HCT116 (cell line): ENCODE measurements at regions not wholly inside any gene's neighbourhood (a gene's known extent, or its start where the extent isn't known, plus 50 kb on each side); places are given as distances from the start of the nearest gene placed in this dataset.

ENCODE experiments used
- ATAC-seq: fragments of 200-7000 bp; cut with Tn5 transposase; 2 replicates; pipeline ENCODE4 v1.9.1; 2020; ENCODE audit warnings: mild to moderate bottlenecking, moderate library complexity
- BruUV-seq: library from RNA; stranded (reverse); fragments of 400-500 nt; replicated peaks from 2 replicates; lab custom pipeline; 2021; lab: Mats Ljungman, UMichigan
- CTCF ChIA-PET: fragments of 300-600 bp; sonication (Branson Sonifier 250); formaldehyde crosslinking; loops from one replicate; lab custom pipeline; 2021; ENCODE audit warnings: antibody characterized with exemption; lab: Charles Lee
- POLR2A ChIA-PET: fragments of 300-600, 350-600 bp; sonication (Branson Sonifier 250); formaldehyde crosslinking; loops from one replicate; lab custom pipeline; 2021; ENCODE audit warnings: antibody characterized with exemption; lab: Charles Lee
- RAD21 ChIA-PET, 2 experiments: fragments of 300-600 bp; sonication (Branson Sonifier 250); formaldehyde crosslinking; loops; one replicate each; lab custom pipeline; 2023; ENCODE audit warnings: low total read pairs in 2 of 2; ENCODE audit not compliant: uncharacterized antibody in 2 of 2, unreplicated experiment in 2 of 2, low non-redundant PET in 1 of 2; lab: Charles Lee
- DNase-seq: peaks from one replicate; pipeline ENCODE4 v3.0.0-alpha.2; 2010; ENCODE audit warnings: low read depth, low spot score
- H2AFZ ChIP-seq: fragments of 200-600 bp; shearing (Covaris generic), sonication (generic); 2 replicates; pipeline ENCODE4 v1.6.1; 2017; ENCODE audit warnings: low read depth, mixed run types, mixed read lengths, antibody characterized with exemption, low read length; ENCODE audit not compliant: poor library complexity, severe bottlenecking
- H3K27ac ChIP-seq: 2 replicates; pipeline ENCODE4 v1.5.1; 2012; ENCODE audit warnings: low read depth, low read length
- H3K27me3 ChIP-seq: fragments of 200-600 bp; sonication (generic); 2 replicates; pipeline ENCODE4 v1.6.1; 2016; ENCODE audit warnings: mixed run types, low read length, mixed read lengths; ENCODE audit not compliant: insufficient read depth
- H3K36me3 ChIP-seq, 2 experiments: fragments of 200-500 bp in 1 of 2; fragments of 200-600 bp in 1 of 2; sonication (Bioruptor generic) in 1 of 2; sonication (generic) in 1 of 2; 2 replicates each; pipeline versions ENCODE4 v1.5.1 to v1.6.1; 2014 to 2016; ENCODE audit warnings: low read length in 2 of 2, inconsistent platforms in 1 of 2, mixed read lengths in 1 of 2, mixed run types in 1 of 2; ENCODE audit not compliant: insufficient read depth in 2 of 2, control insufficient read depth in 1 of 2
- H3K4me1 ChIP-seq, 2 experiments: fragments of 200-600 bp in 1 of 2; sonication (generic) in 1 of 2; 2 replicates each; pipeline versions ENCODE4 v1.5.1 to v1.6.1; 2012 to 2017; ENCODE audit warnings: low read length in 2 of 2, inconsistent platforms in 1 of 2, mild to moderate bottlenecking in 1 of 2, mixed read lengths in 1 of 2, mixed run types in 1 of 2, moderate library complexity in 1 of 2; ENCODE audit not compliant: insufficient read depth in 2 of 2, control insufficient read depth in 1 of 2
- H3K4me2 ChIP-seq: fragments of 200-600 bp; sonication (generic); 2 replicates; pipeline ENCODE4 v1.6.1; 2017; ENCODE audit warnings: mixed run types, low read length, mixed read lengths
- H3K4me3 ChIP-seq, 2 experiments: fragments of 200-600 bp in 1 of 2; sonication (generic) in 1 of 2; replicated peaks in 1 of 2; 2 replicates each; pipeline ENCODE4 v1.5.1; 2011 to 2016; ENCODE audit warnings: low read length in 2 of 2, control low read depth in 1 of 2, low read depth in 1 of 2, mild to moderate bottlenecking in 1 of 2, mixed read lengths in 1 of 2, mixed run types in 1 of 2
- H3K79me2 ChIP-seq: fragments of 200-600 bp; sonication (generic); 2 replicates; pipeline ENCODE4 v1.6.1; 2017; ENCODE audit warnings: mild to moderate bottlenecking, mixed run types, low read length, moderate library complexity, mixed read lengths; ENCODE audit not compliant: insufficient read depth
- H3K9ac ChIP-seq: fragments of 200-600 bp; sonication (generic); 2 replicates; pipeline ENCODE4 v1.6.1; 2016; ENCODE audit warnings: low read length, mixed read lengths
- H3K9me2 ChIP-seq: fragments of 200-600 bp; sonication (generic), shearing (Covaris generic); 2 replicates; pipeline ENCODE4 v1.6.1; 2017; ENCODE audit warnings: mixed run types, mild to moderate bottlenecking, moderate library complexity; ENCODE audit not compliant: insufficient read depth
- H3K9me3 ChIP-seq, 2 experiments: fragments of 200-500 bp in 1 of 2; fragments of 200-600 bp in 1 of 2; sonication (Bioruptor generic) in 1 of 2; sonication (generic) in 1 of 2; 2 replicates each; pipeline ENCODE4 v1.6.1; 2014 to 2017; ENCODE audit warnings: low read length in 2 of 2, mixed read lengths in 2 of 2, inconsistent platforms in 1 of 2, low read depth in 1 of 2, mild to moderate bottlenecking in 1 of 2, mixed run types in 1 of 2, moderate library complexity in 1 of 2; ENCODE audit not compliant: control insufficient read depth in 1 of 2, insufficient read depth in 1 of 2
- H4K20me1 ChIP-seq: fragments of 200-600 bp; sonication (generic), shearing (Covaris generic); 2 replicates; pipeline ENCODE4 v1.6.1; 2017; ENCODE audit warnings: mixed run types, mild to moderate bottlenecking, moderate library complexity; ENCODE audit not compliant: insufficient read depth
- CBX3 ChIP-seq: IDR thresholded peaks from 2 replicates; pipeline ENCODE4 v1.6.1; 2012; ENCODE audit warnings: low read depth
- CTCF ChIP-seq, 3 experiments: fragments of 200-600 bp in 1 of 3; sonication (generic) in 1 of 3; IDR thresholded peaks in 2 of 3; conservative IDR thresholded peaks in 1 of 3; 2 replicates each; pipeline ENCODE4 v1.5.1; 2012 to 2017; ENCODE audit warnings: low read depth in 2 of 3, low read length in 2 of 3, antibody characterized with exemption in 1 of 3, borderline replicate concordance in 1 of 3, control low read depth in 1 of 3, mild to moderate bottlenecking in 1 of 3, mixed read lengths in 1 of 3, mixed run types in 1 of 3, moderate library complexity in 1 of 3; ENCODE audit not compliant: insufficient read depth in 1 of 3
- EGR1 ChIP-seq: IDR thresholded peaks from 2 replicates; pipeline ENCODE4 v1.6.1; 2012; ENCODE audit warnings: low read depth
- EZH2phosphoT487 ChIP-seq: fragments of 200-600 bp; IDR thresholded peaks from 2 replicates; pipeline ENCODE4 v1.6.1; 2018; ENCODE audit warnings: antibody characterized with exemption, borderline replicate concordance
- FOSL1 ChIP-seq: IDR thresholded peaks from 2 replicates; pipeline ENCODE4 v1.6.1; 2012; ENCODE audit warnings: low read depth
- JUND ChIP-seq: IDR thresholded peaks from 2 replicates; pipeline ENCODE4 v1.6.1; 2012
- SIN3A ChIP-seq: IDR thresholded peaks from 2 replicates; pipeline ENCODE4 v1.6.1; 2012; ENCODE audit warnings: low read depth
- ZBTB33 ChIP-seq: IDR thresholded peaks from 2 replicates; pipeline ENCODE4 v1.6.1; 2011; ENCODE audit warnings: mild to moderate bottlenecking, low read length, moderate library complexity; ENCODE audit not compliant: insufficient replicate concordance; ENCODE audit errors: extremely low read depth
- intact Hi-C: fragments of 100-400 bp; cut with micrococcal nuclease; formaldehyde crosslinking; loops from 2 replicates; pipeline ENCODE4 v1.10.0; 2022

GRCh38 chr2:39836638-39837037 is 57.6 kb upstream of the THUMPD2 start:
- DNase-seq: no peak
- Histone ChIP-seq H3K9ac (no peak overlapping the region), H2AFZ (no peak overlapping the region), H3K4me3 (no peak overlapping the region), H3K4me1 (no peaks in the 10 kb centered on the region)
- no peak for ATAC-seq
- TF ChIP-seq ZBTB33 (no peak), JUND (no peak), EZH2phosphoT487 (no peak), EGR1 (no peak), CTCF (IDR thresholded peaks at IDR 0.05 in 2 of 3, conservative IDR thresholded peaks at IDR 0.05 in 1 of 3; ENCODE audit: borderline replicate concordance in 1 of 3, insufficient read depth in 1 of 3, low read depth in 2 of 3, low read length in 2 of 3) (no peak), FOSL1 (no peak), SIN3A (no peak), CBX3 (0 out of 2 replicates have a peak, but pooled peaks have one; percentile 44)
- TF ChIP-seq, all 23 proteins: peak for 1
- Histone ChIP-seq H3K27me3 (no peaks in the 10 kb centered on the region), H3K9me2 (no peaks in the 10 kb centered on the region), H3K4me2 (no peak overlapping the region), H3K27ac (no peak overlapping the region), H3K79me2 (no peaks in the 10 kb centered on the region), H3K36me3 (no peaks in the 10 kb centered on the region), H3K9me3 (no peaks in the 10 kb centered on the region; a peak in 1 of 4 replicates), H4K20me1 (no peaks in the 10 kb centered on the region)
- intact Hi-C loops: loop anchor here (10.0 kb wide), 1 partner anchor 1948 kb away; no protein-coding TSS in a partner anchor
- RAD21 ChIA-PET: no interaction called here
- POLR2A ChIA-PET: no interaction called here
- CTCF ChIA-PET: no interaction called here
- BruUV-seq: no TSS peak
